ENCODE measurements at regions not wholly inside any gene's neighbourhood (a gene's known extent, or its start where the extent isn't known, plus 50 kb on each side); places are given as distances from the start of the nearest gene placed in this dataset.

- ATAC-seq (no peak), DNase-seq (ENCODE audit: low read depth in 1 of 2, low spot score in 1 of 2) (no peak), FAIRE-seq (no peak)
- TF ChIP-seq MAZ (IDR thresholded peaks at IDR 0.05; ENCODE audit: borderline replicate concordance, low read depth, low read length) (no peak), ZC3H11A (IDR thresholded peaks at IDR 0.05) (no peak), NFE2L2 (conservative IDR thresholded peaks at IDR 0.05; ENCODE audit: low read length) (no peak)
- WGBS (ENCODE audit: missing lambda C conversion rate), result 24% methylated on average over 3 of the region's 3 CpGs
- H3K4me1 ChIP-seq, result no peaks in the 10 kb centered on the region
- H3K27ac ChIP-seq, result no peak overlapping the region
- no peak overlapping the region for H3K4me3 ChIP-seq
- no peak overlapping the region for H3K4me2 ChIP-seq
- CTCF ChIA-PET, result interaction anchor here (2.0 kb wide), 1 partner anchor 10 kb away, joined by 7 read pairs; no protein-coding TSS in a partner anchor
- no peaks in the 10 kb centered on the region for H3K9me3 ChIP-seq
- POLR2A ChIA-PET, result no interaction called here
Observed at GRCh38 chrX:140065961-140066662, 100.8 kb upstream of the CXorf66 start.

- ChIA-PET POLR2A (no interaction called here), CTCF (interaction anchor here (0.6 to 0.7 kb wide), 2 partner anchors 9 to 12 kb away, joined by 3 read pairs; no protein-coding TSS in a partner anchor)
- ATAC-seq, result no peak
- H3K4me2 ChIP-seq, result no peak overlapping the region
- H3K27ac ChIP-seq, result no peak overlapping the region
- no peaks in the 10 kb centered on the region for H3K4me1 ChIP-seq
- TF ChIP-seq BCL3 (IDR thresholded peaks at IDR 0.05), result no peak
- no peak for TF ChIP-seq ZNF302 (CRISPR knock-in tag; IDR thresholded peaks at IDR 0.05)
- TF ChIP-seq CBX8 (IDR thresholded peaks at IDR 0.05), result no peak
- no peak for TF ChIP-seq GATA3 (IDR thresholded peaks at IDR 0.05; ENCODE audit: borderline replicate concordance)
- TF ChIP-seq RCOR1 (IDR thresholded peaks at IDR 0.05; ENCODE audit: low read depth, low read length), result no peak
- no peak for TF ChIP-seq E2F6 (IDR thresholded peaks at IDR 0.05; ENCODE audit: borderline replicate concordance, low read depth)
- no peak for TF ChIP-seq HES2 (IDR thresholded peaks at IDR 0.05)
- TF ChIP-seq JUN (IDR thresholded peaks at IDR 0.05), result no peak
- no peak for TF ChIP-seq RAD21 (conservative IDR thresholded peaks at IDR 0.05 in 1 of 2, IDR thresholded peaks at IDR 0.05 in 1 of 2)
- no peak for TF ChIP-seq HEYL (CRISPR knock-in tag; IDR thresholded peaks at IDR 0.05)
- no peak for TF ChIP-seq EP300 (IDR thresholded peaks at IDR 0.05)
- H3K4me3 ChIP-seq, result no peak overlapping the region
- WGBS (ENCODE audit: missing lambda C conversion rate), result 2% methylated on average over 4 of the region's 4 CpGs
- peak; percentile 18 for FAIRE-seq
- DNase-seq (ENCODE audit: low read depth in 1 of 2, low spot score in 1 of 2), result no peak
- H3K9me3 ChIP-seq, result no peaks in the 10 kb centered on the region
Observed at GRCh38 chrX:140064993-140065392, 99.7 kb upstream of the CXorf66 start.

GRCh38 chrX:140057001-140057411 lies 91.7 kb upstream of the CXorf66 start:
- DNase-seq (ENCODE audit: low read depth in 1 of 2, low spot score in 1 of 2) (peak; percentile 31 to 76), ATAC-seq (peak; percentile 99 to 100), FAIRE-seq (no peak)
- Histone ChIP-seq H3K9me3 (no peaks in the 10 kb centered on the region), H3K27ac (no peak overlapping the region), H3K4me1 (no peaks in the 10 kb centered on the region), H3K4me3 (no peak overlapping the region), H3K4me2 (peak overlapping the region; percentile 53; the same call in 2 of the 3 replicates)
- TF ChIP-seq MAZ (IDR thresholded peaks at IDR 0.05; ENCODE audit: borderline replicate concordance, low read depth, low read length) (no peak), RNF2 (IDR thresholded peaks at IDR 0.05; ENCODE audit: borderline replicate concordance, low read depth) (no peak), ELK1 (IDR thresholded peaks at IDR 0.05; ENCODE audit: low read depth, low read length) (no peak), RAD21 (conservative IDR thresholded peaks at IDR 0.05 in 1 of 2, IDR thresholded peaks at IDR 0.05 in 1 of 2) (peak; percentile 61 to 73), FOSL2 (IDR thresholded peaks at IDR 0.05) (no peak), FOSL2 (CRISPR knock-in tag; IDR thresholded peaks at IDR 0.05) (no peak), SMC3 (IDR thresholded peaks at IDR 0.05) (peak; percentile 61), CTCF (IDR thresholded peaks at IDR 0.05) (peak; percentile 68), HDAC2 (IDR thresholded peaks at IDR 0.05) (no peak), GATA3 (IDR thresholded peaks at IDR 0.05; ENCODE audit: borderline replicate concordance) (no peak), RCOR1 (IDR thresholded peaks at IDR 0.05; ENCODE audit: low read depth, low read length) (no peak), RFX5 (IDR thresholded peaks at IDR 0.05) (no peak), MAX (IDR thresholded peaks at IDR 0.05) (no peak)
- POLR2A ChIA-PET, result interaction anchor here (0.6 kb wide), 1 partner anchor 123 kb away, joined by 3 read pairs; no protein-coding TSS in a partner anchor
- WGBS (ENCODE audit: missing lambda C conversion rate), result 14% methylated on average over 10 of the region's 11 CpGs
- CTCF ChIA-PET, result interaction anchor here (0.5 to 2.6 kb wide), 15 partner anchors 8 to 610 kb away, joined by 3 to 9 read pairs (median 3); a partner anchor contains a TSS

Data from A549 (cell line).